NT2/D1 (cell line): ENCODE measurements at regions not wholly inside any gene's neighbourhood (a gene's known extent, or its start where the extent isn't known, plus 50 kb on each side); places are given as distances from the start of the nearest gene placed in this dataset.
"Not testable (repeated sequence)": the region's sequence is repeated elsewhere in the genome, so short reads cannot be mapped to it uniquely, and the experiment has no call there.

ENCODE experiments used
- DNase-seq: peaks from one replicate; pipeline ENCODE4 v3.0.0-alpha.2; 2011; ENCODE audit warnings: low read depth, low spot score
- H3K27me3 ChIP-seq: 2 replicates; pipeline ENCODE4 v1.6.0; 2011; ENCODE audit warnings: mild to moderate bottlenecking; ENCODE audit not compliant: insufficient read length, insufficient read depth
- H3K36me3 ChIP-seq: 2 replicates; pipeline ENCODE4 v1.6.1; 2011; ENCODE audit warnings: mild to moderate bottlenecking, low read length, mixed read lengths; ENCODE audit not compliant: insufficient read depth, insufficient read length
- H3K4me1 ChIP-seq: 2 replicates; pipeline ENCODE4 v1.5.1; 2011; ENCODE audit not compliant: insufficient read depth, insufficient read length
- H3K4me3 ChIP-seq: 2 replicates; pipeline ENCODE4 v1.5.1; 2011; ENCODE audit warnings: low read depth; ENCODE audit not compliant: insufficient read length
- H3K9ac ChIP-seq: 2 replicates; pipeline ENCODE4 v1.6.0; 2011; ENCODE audit warnings: low read depth; ENCODE audit not compliant: insufficient read length
- H3K9me3 ChIP-seq: 2 replicates; pipeline ENCODE4 v1.5.1; 2011; ENCODE audit warnings: mild to moderate bottlenecking, low read length; ENCODE audit not compliant: insufficient read depth
- SUZ12 ChIP-seq: IDR thresholded peaks from 2 replicates; pipeline ENCODE4 v1.6.1; 2011; ENCODE audit not compliant: insufficient read length, insufficient read depth; ENCODE audit errors: extremely low read depth
- YY1 ChIP-seq: IDR thresholded peaks from 2 replicates; pipeline ENCODE4 v1.6.1; 2011; ENCODE audit not compliant: insufficient read length, insufficient read depth
- ZNF274 ChIP-seq: IDR thresholded peaks from 2 replicates; pipeline ENCODE4 v1.6.1; 2011; ENCODE audit warnings: mild to moderate bottlenecking, low read depth, low read length

- H3K4me3 ChIP-seq = no peak overlapping the region
- no peaks in the 10 kb centered on the region for H3K27me3 ChIP-seq
- no peaks in the 10 kb centered on the region for H3K9me3 ChIP-seq
- TF ChIP-seq YY1 (no peak), ZNF274 (no peak), SUZ12 (no peak)
- no peaks in the 10 kb centered on the region for H3K36me3 ChIP-seq
- H3K9ac ChIP-seq = no peak overlapping the region
- H3K4me1 ChIP-seq = no peaks in the 10 kb centered on the region
- no peak for DNase-seq
Observed at GRCh38 chr7:69526570-69526969, 71.7 kb upstream of the AUTS2 start.

- no peaks in the 10 kb centered on the region for H3K9me3 ChIP-seq
- no peak for TF ChIP-seq YY1
- no peak for TF ChIP-seq ZNF274
- TF ChIP-seq SUZ12 = no peak
- H3K27me3 ChIP-seq = no peaks in the 10 kb centered on the region
- no peaks in the 10 kb centered on the region for H3K36me3 ChIP-seq
- no peak for DNase-seq
- H3K9ac ChIP-seq = no peak overlapping the region
- no peak overlapping the region for H3K4me3 ChIP-seq
- no peaks in the 10 kb centered on the region for H3K4me1 ChIP-seq
Observed at GRCh38 chr7:69527706-69528105, 70.6 kb upstream of the AUTS2 start.

- peaks cover 5% of the 10 kb centered on the region for H3K27me3 ChIP-seq
- H3K9me3 ChIP-seq = no peaks in the 10 kb centered on the region
- H3K4me3 ChIP-seq = no peak overlapping the region
- DNase-seq = no peak
- no peaks in the 10 kb centered on the region for H3K4me1 ChIP-seq
- TF ChIP-seq SUZ12 = no peak
- TF ChIP-seq YY1 = no peak
- no peak for TF ChIP-seq ZNF274
- no peak overlapping the region for H3K9ac ChIP-seq
- no peaks in the 10 kb centered on the region for H3K36me3 ChIP-seq
Observed at GRCh38 chr7:69531050-69531449, 67.2 kb upstream of the AUTS2 start.

- H3K36me3 ChIP-seq = no peaks in the 10 kb centered on the region
- H3K4me3 ChIP-seq = no peak overlapping the region
Observed at GRCh38 chr7:69534461-69535041, 63.7 kb upstream of the AUTS2 start.

GRCh38 chr7:69537691-69538090 lies 60.6 kb upstream of the AUTS2 start:
- peaks cover 5% of the 10 kb centered on the region for H3K27me3 ChIP-seq
- no peaks in the 10 kb centered on the region for H3K9me3 ChIP-seq
- no peaks in the 10 kb centered on the region for H3K36me3 ChIP-seq
- TF ChIP-seq SUZ12 (no peak), ZNF274 (no peak), YY1 (no peak)
- no peak overlapping the region for H3K9ac ChIP-seq
- no peak for DNase-seq
- H3K4me3 ChIP-seq = no peak overlapping the region
- peaks cover 2% of the 10 kb centered on the region for H3K4me1 ChIP-seq

More at GRCh38 chr7:69534461-69535041, 63.7 kb upstream of the AUTS2 start:
- DNase-seq = no peak
- Histone ChIP-seq H3K9ac (peak overlapping the region; percentile 9), H3K9me3 (no peaks in the 10 kb centered on the region), H3K4me1 (peaks cover 2% of the 10 kb centered on the region), H3K27me3 (peaks cover 5% of the 10 kb centered on the region)
- no peak for TF ChIP-seq ZNF274
- TF ChIP-seq YY1 = no peak
- no peak for TF ChIP-seq SUZ12

GRCh38 chr7:69539531-69539930 lies 58.7 kb upstream of the AUTS2 start:
- H3K27me3 ChIP-seq = no peaks in the 10 kb centered on the region
- H3K9ac ChIP-seq = no peak overlapping the region
- no peaks in the 10 kb centered on the region for H3K36me3 ChIP-seq
- peaks cover 2% of the 10 kb centered on the region for H3K4me1 ChIP-seq
- DNase-seq = no peak
- no peak for TF ChIP-seq YY1
- TF ChIP-seq ZNF274 = no peak
- TF ChIP-seq SUZ12 = no peak
- H3K9me3 ChIP-seq = no peaks in the 10 kb centered on the region
- no peak overlapping the region for H3K4me3 ChIP-seq

- no peak for TF ChIP-seq SUZ12
- no peak for TF ChIP-seq ZNF274
- TF ChIP-seq YY1 = no peak
- DNase-seq = no peak
- Histone ChIP-seq H3K4me1 (peaks cover 2% of the 10 kb centered on the region), H3K36me3 (no peaks in the 10 kb centered on the region), H3K9me3 (no peaks in the 10 kb centered on the region), H3K27me3 (no peaks in the 10 kb centered on the region), H3K9ac (no peak overlapping the region), H3K4me3 (no peak overlapping the region)
Observed at GRCh38 chr7:69540287-69540686, 58.0 kb upstream of the AUTS2 start.

GRCh38 chr7:69541779-69542432 lies 56.4 kb upstream of the AUTS2 start:
- not testable (repeated sequence) for H3K27me3 ChIP-seq, DNase-seq, H3K9me3 ChIP-seq, H3K4me3 ChIP-seq, H3K36me3 ChIP-seq, H3K9ac ChIP-seq, H3K4me1 ChIP-seq
